Panc1 (cell line): ENCODE measurements at regions not wholly inside any gene's neighbourhood (a gene's known extent, or its start where the extent isn't known, plus 50 kb on each side); places are given as distances from the start of the nearest gene placed in this dataset.

Experiments used
- POLR2AphosphoS5 ChIP-seq: IDR thresholded peaks from 2 replicates; pipeline ENCODE4 v1.6.1; 2012; ENCODE audit warnings: mild to moderate bottlenecking, low read depth, low read length, moderate library complexity
- REST ChIP-seq, 2 experiments: IDR thresholded peaks; 2 replicates each; pipeline ENCODE4 v1.6.1; 2011 to 2012; ENCODE audit warnings: low read depth in 2 of 2, control low read depth in 1 of 2, low read length in 1 of 2, mild to moderate bottlenecking in 1 of 2, moderate library complexity in 1 of 2; ENCODE audit not compliant: insufficient read depth in 1 of 2
- TF ChIP-seq, protein P1 (sequence below): fragments of 450-650 bp; IDR thresholded peaks from 2 replicates; pipeline ENCODE4 v1.5.1; 2017; ENCODE audit warnings: mild to moderate bottlenecking

DNA sequence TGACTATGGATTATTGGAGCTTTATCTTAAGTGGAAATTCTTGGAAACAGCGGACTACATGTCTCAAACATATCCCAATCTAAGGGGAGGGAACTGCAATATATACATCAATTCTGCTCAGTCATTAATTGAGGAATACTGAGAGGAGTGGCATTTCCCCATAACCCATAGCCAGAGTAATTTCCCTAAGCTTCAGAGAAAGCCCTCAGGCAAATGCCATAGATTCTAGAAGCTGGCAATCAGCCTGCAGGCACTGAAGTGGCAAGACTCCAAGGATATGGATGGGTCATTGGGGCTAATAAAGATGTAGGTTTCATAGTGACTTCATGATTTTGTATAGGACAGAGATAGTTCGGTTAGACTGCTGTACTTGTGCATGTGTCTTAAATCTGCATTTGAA, 1960.5 kb upstream of the PIK3C3 start:
- TF ChIP-seq, protein P1, sequence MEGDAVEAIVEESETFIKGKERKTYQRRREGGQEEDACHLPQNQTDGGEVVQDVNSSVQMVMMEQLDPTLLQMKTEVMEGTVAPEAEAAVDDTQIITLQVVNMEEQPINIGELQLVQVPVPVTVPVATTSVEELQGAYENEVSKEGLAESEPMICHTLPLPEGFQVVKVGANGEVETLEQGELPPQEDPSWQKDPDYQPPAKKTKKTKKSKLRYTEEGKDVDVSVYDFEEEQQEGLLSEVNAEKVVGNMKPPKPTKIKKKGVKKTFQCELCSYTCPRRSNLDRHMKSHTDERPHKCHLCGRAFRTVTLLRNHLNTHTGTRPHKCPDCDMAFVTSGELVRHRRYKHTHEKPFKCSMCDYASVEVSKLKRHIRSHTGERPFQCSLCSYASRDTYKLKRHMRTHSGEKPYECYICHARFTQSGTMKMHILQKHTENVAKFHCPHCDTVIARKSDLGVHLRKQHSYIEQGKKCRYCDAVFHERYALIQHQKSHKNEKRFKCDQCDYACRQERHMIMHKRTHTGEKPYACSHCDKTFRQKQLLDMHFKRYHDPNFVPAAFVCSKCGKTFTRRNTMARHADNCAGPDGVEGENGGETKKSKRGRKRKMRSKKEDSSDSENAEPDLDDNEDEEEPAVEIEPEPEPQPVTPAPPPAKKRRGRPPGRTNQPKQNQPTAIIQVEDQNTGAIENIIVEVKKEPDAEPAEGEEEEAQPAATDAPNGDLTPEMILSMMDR: no peak
- TF ChIP-seq REST (IDR thresholded peaks at IDR 0.05; ENCODE audit: insufficient read depth in 1 of 2, low read depth in 2 of 2, low read length in 1 of 2): no peak
- TF ChIP-seq POLR2AphosphoS5: no peak
